Esophagus muscularis mucosa (tissue), 4 donors: ENCODE measurements at regions not wholly inside any gene's neighbourhood (a gene's known extent, or its start where the extent isn't known, plus 50 kb on each side); places are given as distances from the start of the nearest gene placed in this dataset.
A peak's percentile ranks its signal among the peaks of the same experiment; 100 is the strongest.

Experiments
- DNase-seq: peaks from one replicate; pipeline ENCODE4 v3.0.0-alpha.2; 2017; ENCODE audit errors: extremely low spot score
- H3K27ac ChIP-seq, 4 donors: fragments of 200-600 bp; sonication (generic); replicated peaks in 1 of 4; 1 replicate in 3 of 4; 2 replicates in 1 of 4; pipeline ENCODE4 v1.5.1; 2016 to 2019; ENCODE audit warnings: mild to moderate bottlenecking in 1 of 4
- H3K27me3 ChIP-seq, 4 donors: fragments of 200-600 bp; sonication (generic); one replicate each; pipeline versions ENCODE4 v1.5.1 to v1.6.0; 2016 to 2019
- H3K36me3 ChIP-seq, 4 donors: fragments of 200-600 bp; sonication (generic); one replicate each; pipeline ENCODE4 v1.5.1; 2016 to 2019
- H3K4me1 ChIP-seq, 4 donors: fragments of 200-600 bp; sonication (generic); one replicate each; pipeline ENCODE4 v1.5.1; 2016 to 2019
- H3K4me3 ChIP-seq, 4 donors: fragments of 200-600 bp; sonication (generic); 1 replicate in 2 of 4; 2 replicates in 2 of 4; pipeline ENCODE4 v1.5.1; 2016 to 2019; ENCODE audit warnings: mild to moderate bottlenecking in 4 of 4, moderate library complexity in 1 of 4
- H3K9me3 ChIP-seq, 4 donors: fragments of 200-600 bp; sonication (generic); 1 replicate in 3 of 4; 2 replicates in 1 of 4; pipeline ENCODE4 v1.5.1; 2016 to 2019
- EP300 ChIP-seq: sonication (generic); formaldehyde crosslinking; IDR thresholded peaks from one replicate; pipeline ENCODE4 v1.6.1; 2017; ENCODE audit warnings: antibody characterized with exemption
- POLR2A ChIP-seq: fragments of 450-650 bp; IDR thresholded peaks from one replicate; pipeline ENCODE4 v1.6.1; 2017; ENCODE audit warnings: antibody characterized with exemption, moderate library complexity, mild to moderate bottlenecking, low read depth
- POLR2AphosphoS5 ChIP-seq, 2 donors: sonication (generic); formaldehyde crosslinking; IDR thresholded peaks; one replicate each; pipeline ENCODE4 v1.6.1; 2017; ENCODE audit warnings: antibody characterized with exemption in 2 of 2
- WGBS: methylation state at CpG from one replicate; pipeline ENCODE4 v1.1.5; 2018; 5-methylcytosine and 5-hydroxymethylcytosine counted together
- intact Hi-C: fragments of 100-400 bp; cut with DNase I; formaldehyde crosslinking; loops from one replicate; pipeline ENCODE4 v1.15.1; 2023
- TF ChIP-seq, protein P1 (sequence below), 3 experiments: fragments of 200-600 bp in 2 of 3; fragments of 450-650 bp in 1 of 3; sonication (generic) in 2 of 3; IDR thresholded peaks; one replicate each; pipeline ENCODE4 v1.5.1; 2017 to 2019; ENCODE audit warnings: antibody characterized with exemption in 3 of 3, mild to moderate bottlenecking in 2 of 3, moderate library complexity in 1 of 3

DNA sequence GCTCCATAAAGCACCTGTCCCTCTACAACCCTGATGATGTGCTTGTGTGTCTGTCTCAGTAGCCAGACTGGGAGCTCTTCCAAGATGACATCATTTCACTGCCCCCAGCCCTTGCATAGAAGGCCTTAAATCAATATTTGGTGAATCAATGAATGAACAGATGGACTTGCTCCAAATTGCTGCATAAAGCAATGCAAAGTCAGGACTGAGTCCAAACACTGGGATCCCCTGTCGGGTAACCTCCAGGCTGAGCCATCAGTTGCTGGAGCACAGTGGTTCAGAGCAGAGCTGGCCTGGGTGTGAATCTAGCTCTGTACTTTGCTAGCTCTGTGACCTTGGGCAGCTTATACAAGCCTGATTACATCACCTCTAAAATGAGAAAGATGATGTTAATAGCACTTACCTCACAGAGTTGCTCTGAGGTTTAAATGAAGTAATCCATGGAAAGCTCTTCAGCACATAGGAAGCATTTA lies 120.3 kb upstream of the VASH1 start:
- intact Hi-C loops = no loop called here
- peaks cover 0 to 13% (median 0%) of the 10 kb centered on the region in 4 donors for H3K27me3 ChIP-seq
- no peaks in the 10 kb centered on the region for H3K9me3 ChIP-seq
- H3K4me1 ChIP-seq = no peaks in the 10 kb centered on the region
- no peak overlapping the region for H3K4me3 ChIP-seq
- H3K36me3 ChIP-seq = no peaks in the 10 kb centered on the region
- DNase-seq = no peak
- no peak overlapping the region for H3K27ac ChIP-seq
- 100% methylated on average over 1 of the region's 1 CpG for WGBS
- TF ChIP-seq POLR2AphosphoS5 (IDR thresholded peaks at IDR 0.05) = no peak
- no peak for TF ChIP-seq POLR2A
- TF ChIP-seq, protein P1, sequence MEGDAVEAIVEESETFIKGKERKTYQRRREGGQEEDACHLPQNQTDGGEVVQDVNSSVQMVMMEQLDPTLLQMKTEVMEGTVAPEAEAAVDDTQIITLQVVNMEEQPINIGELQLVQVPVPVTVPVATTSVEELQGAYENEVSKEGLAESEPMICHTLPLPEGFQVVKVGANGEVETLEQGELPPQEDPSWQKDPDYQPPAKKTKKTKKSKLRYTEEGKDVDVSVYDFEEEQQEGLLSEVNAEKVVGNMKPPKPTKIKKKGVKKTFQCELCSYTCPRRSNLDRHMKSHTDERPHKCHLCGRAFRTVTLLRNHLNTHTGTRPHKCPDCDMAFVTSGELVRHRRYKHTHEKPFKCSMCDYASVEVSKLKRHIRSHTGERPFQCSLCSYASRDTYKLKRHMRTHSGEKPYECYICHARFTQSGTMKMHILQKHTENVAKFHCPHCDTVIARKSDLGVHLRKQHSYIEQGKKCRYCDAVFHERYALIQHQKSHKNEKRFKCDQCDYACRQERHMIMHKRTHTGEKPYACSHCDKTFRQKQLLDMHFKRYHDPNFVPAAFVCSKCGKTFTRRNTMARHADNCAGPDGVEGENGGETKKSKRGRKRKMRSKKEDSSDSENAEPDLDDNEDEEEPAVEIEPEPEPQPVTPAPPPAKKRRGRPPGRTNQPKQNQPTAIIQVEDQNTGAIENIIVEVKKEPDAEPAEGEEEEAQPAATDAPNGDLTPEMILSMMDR (IDR thresholded peaks at IDR 0.05) = no peak
- no peak for TF ChIP-seq EP300

- Histone ChIP-seq H3K27ac (no peak overlapping the region), H3K4me3 (no peak overlapping the region), H3K4me1 (no peaks in the 10 kb centered on the region), H3K27me3 (peaks cover 0 to 13% (median 0%) of the 10 kb centered on the region in 4 donors), H3K36me3 (no peaks in the 10 kb centered on the region), H3K9me3 (no peaks in the 10 kb centered on the region)
- intact Hi-C loops = no loop called here
- TF ChIP-seq, protein P1 (IDR thresholded peaks at IDR 0.05) = no peak
- TF ChIP-seq POLR2AphosphoS5 (IDR thresholded peaks at IDR 0.05) = no peak
- TF ChIP-seq EP300 = no peak
- no peak for TF ChIP-seq POLR2A
- DNase-seq = no peak
- WGBS = 73% methylated on average over 3 of the region's 4 CpGs
These were observed 119.7 kb upstream of the VASH1 start for GRCh38 chr14:76641541-76641940.

DNA sequence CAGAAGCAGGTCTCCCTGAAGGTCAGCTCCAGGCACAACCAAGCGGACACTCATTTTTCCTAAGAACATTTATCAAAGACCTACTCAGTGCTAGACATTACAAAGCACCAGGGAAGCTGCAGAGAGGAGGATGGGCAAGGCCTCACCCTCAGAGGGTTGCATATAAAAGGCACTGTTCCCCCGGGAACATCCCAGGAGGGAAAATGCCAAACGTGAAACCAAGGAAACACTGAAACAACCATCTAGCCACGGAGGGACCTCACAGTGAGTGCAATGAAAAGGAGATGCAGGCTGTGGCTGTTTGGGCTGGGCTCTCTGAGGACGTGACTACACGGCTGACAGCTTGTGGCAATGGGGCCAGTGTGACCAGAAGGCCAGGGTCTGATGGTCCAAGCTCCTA lies 117.4 kb upstream of the VASH1 start:
- Histone ChIP-seq H3K27me3 (peaks cover 0 to 13% (median 0%) of the 10 kb centered on the region in 4 donors), H3K27ac (no peak overlapping the region), H3K36me3 (no peaks in the 10 kb centered on the region), H3K9me3 (no peaks in the 10 kb centered on the region), H3K4me3 (no peak overlapping the region), H3K4me1 (no peaks in the 10 kb centered on the region)
- TF ChIP-seq POLR2AphosphoS5 (IDR thresholded peaks at IDR 0.05) = no peak
- TF ChIP-seq, protein P1 (IDR thresholded peaks at IDR 0.05) = no peak
- TF ChIP-seq POLR2A = no peak
- no peak for TF ChIP-seq EP300
- no peak for DNase-seq
- intact Hi-C loops = no loop called here
- 68% methylated on average over 6 of the region's 6 CpGs for WGBS

GRCh38 chr14:76644855-76645518 lies 116.3 kb upstream of the VASH1 start:
- H3K4me1 ChIP-seq = no peaks in the 10 kb centered on the region
- no peak for DNase-seq
- intact Hi-C loops = loop anchor here (5.0 kb wide), 1 partner anchor 593 kb away; no protein-coding TSS in a partner anchor
- H3K4me3 ChIP-seq = no peak overlapping the region
- H3K27me3 ChIP-seq = peaks cover 0 to 13% (median 0%) of the 10 kb centered on the region in 4 donors
- H3K27ac ChIP-seq = no peak overlapping the region
- H3K9me3 ChIP-seq = no peaks in the 10 kb centered on the region
- WGBS = 58% methylated on average over 5 of the region's 13 CpGs
- TF ChIP-seq, protein P1 (IDR thresholded peaks at IDR 0.05) = peak in 2 of 3 experiments; percentile 21
- TF ChIP-seq POLR2AphosphoS5 (IDR thresholded peaks at IDR 0.05) = no peak
- H3K36me3 ChIP-seq = no peaks in the 10 kb centered on the region
